VCaP (cell line): ENCODE measurements at regions not wholly inside any gene's neighbourhood (a gene's known extent, or its start where the extent isn't known, plus 50 kb on each side); places are given as distances from the start of the nearest gene placed in this dataset.

Experiments
- H3K27ac ChIP-seq: fragments of 450-650 bp; 2 replicates; pipeline ENCODE4 v1.5.1; 2017
- CTCF ChIP-seq: fragments of 450-650 bp; conservative IDR thresholded peaks from 2 replicates; pipeline ENCODE4 v1.5.1; 2017; ENCODE audit warnings: mild to moderate bottlenecking, moderate library complexity

DNA sequence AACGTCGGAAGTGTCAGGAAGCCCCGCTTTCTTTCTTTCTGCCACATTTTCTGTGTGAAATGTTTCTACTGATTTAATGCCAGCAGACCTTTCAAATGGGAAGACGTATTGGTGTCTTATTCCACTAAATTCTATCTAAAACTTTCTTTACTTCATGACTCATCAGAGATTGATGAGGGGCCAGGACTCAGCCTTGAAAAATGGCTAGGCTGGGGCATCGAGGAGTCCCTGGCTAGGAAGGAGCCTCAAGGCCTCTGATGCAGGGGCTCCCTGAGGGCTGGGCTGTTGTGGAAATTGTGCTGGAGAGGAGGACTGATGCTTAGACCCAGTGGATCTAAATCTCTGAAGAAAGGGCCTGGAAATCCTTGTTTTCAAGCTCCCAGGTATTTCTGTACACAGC is 192.8 kb upstream of the PDE10A start:
- TF ChIP-seq CTCF: no peak
- H3K27ac ChIP-seq: no peak overlapping the region

DNA sequence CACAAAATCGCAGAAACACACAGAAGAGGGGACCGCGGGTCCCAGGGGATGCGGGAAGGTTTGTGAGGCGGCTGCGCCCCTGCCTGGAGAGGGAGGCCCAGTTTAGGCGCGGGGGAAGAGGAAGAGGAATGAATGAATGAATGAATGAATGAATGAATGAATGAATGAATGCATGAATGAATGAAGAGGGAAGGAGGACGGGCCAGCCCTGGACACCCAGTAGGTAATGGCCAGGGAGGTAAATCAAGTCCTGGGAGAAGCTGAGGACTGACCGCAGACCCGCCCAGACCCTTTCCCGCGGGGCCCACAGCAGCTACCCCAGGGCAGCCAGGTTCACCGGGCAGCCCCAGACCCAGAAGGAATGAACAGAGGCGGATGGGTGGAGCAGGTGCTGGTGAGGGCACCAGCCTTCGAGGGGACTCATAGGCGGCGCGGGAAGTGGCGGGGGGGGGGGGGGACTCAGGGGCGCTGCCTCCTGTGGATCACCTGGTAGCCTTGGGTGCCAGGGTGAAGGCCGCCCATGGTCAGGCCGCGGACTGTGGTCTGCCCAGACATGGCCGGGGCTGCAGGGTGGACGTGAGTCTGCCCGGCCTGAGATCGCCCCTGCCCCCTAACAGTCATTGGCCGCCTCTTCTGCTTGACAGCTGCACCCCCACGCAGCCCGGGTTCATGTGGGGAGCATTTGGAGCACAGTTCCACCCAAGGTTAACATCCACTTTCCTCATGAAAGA is 192.0 kb upstream of the PDE10A start:
- H3K27ac ChIP-seq: no peak overlapping the region

GRCh38 chr6:165854061-165854862 is 191.2 kb upstream of the PDE10A start:
- no peak for TF ChIP-seq CTCF
- no peak overlapping the region for H3K27ac ChIP-seq

More for the DNA sequence above, 192.0 kb upstream of the PDE10A start:
- TF ChIP-seq CTCF: no peak

- no peak for TF ChIP-seq CTCF
- H3K27ac ChIP-seq: no peak overlapping the region
These were observed 189.6 kb upstream of the PDE10A start for GRCh38 chr6:165852676-165853075.

DNA sequence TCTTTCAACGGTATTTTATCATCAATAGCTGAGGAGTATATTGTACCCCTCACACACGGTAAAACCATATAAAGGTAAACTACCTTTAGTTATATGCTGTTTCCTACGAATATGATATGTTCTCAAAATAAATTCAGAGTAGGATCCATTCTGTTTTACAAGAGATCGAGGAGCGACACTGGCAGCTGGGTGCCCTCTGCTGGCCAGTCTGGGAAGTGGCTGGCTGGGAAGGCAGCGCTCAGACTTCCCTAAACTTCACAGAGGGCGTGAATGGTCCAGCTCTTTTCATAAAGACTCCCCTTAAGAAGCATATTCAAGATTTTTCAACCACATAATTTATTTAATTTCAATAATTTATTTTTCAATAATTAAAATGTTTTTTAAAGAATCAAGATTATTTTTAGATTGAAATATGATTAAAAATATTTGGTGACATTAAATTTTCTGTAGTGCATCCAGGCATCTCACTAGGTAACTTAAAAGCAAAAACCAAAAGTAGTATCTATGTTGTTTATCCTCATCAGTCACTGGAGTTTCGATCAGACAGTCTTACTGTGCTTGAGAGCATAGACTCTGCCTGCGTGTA is 187.5 kb upstream of the PDE10A start:
- TF ChIP-seq CTCF: peak; percentile 97

DNA sequence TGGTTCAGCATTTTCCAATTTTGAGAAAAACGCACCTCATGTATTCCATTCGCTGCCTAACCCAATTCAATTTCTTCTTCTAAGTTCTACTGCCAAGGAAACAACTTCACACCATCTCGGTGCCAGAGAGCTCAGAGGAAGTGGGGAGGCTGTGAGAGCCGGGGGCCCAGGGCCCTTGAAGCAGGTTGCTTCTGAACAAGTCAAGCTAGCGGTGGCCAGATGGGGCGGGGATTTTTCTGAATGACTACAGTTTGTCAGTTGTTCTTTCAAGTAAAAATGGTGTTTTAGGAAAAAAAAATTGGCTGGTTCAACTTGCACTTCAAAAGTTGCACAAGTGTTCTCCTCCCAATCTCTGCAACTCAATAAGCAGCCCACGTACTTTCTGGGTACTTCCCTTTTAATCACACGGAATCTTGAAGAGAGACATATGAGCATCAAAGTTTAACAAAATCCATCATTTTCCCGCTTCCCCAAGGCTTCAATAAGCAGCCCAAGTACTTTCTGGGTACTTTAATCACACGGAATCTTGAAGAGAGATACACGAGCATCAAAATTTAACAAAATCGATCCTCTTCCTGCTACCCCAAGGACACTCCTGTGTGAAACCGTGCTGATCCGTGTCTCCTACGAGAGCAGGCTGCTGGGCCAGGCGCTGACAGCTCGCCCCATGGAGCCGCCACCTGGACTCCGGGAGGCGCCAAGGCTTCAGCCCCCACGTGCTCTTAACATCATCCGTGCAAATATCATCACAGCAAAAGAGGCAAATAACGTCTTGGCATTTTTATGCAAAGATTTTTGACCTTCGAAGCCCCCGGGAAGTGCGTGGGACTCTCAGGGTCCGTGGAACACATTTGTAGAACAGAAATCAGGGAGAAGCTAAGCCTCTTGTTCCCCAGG is 186.7 kb upstream of the PDE10A start:
- no peak overlapping the region for H3K27ac ChIP-seq
- TF ChIP-seq CTCF: no peak

More for the DNA sequence above, 187.5 kb upstream of the PDE10A start:
- no peak overlapping the region for H3K27ac ChIP-seq

- no peak overlapping the region for H3K27ac ChIP-seq
These were observed 185.0 kb upstream of the PDE10A start for GRCh38 chr6:165848086-165848426.

More at GRCh38 chr6:165848086-165848426, 185.0 kb upstream of the PDE10A start:
- TF ChIP-seq CTCF: no peak
